ENCODE measurements at regions not wholly inside any gene's neighbourhood (a gene's known extent, or its start where the extent isn't known, plus 50 kb on each side); places are given as distances from the start of the nearest gene placed in this dataset.
"Not testable (repeated sequence)": the region's sequence is repeated elsewhere in the genome, so short reads cannot be mapped to it uniquely, and the experiment has no call there.

GRCh38 chr12:123061441-123062205 lies 81.1 kb downstream of the ARL6IP4 start:
- DNase-seq: no peak

- no peak for DNase-seq
These were observed 79.0 kb downstream of the ARL6IP4 start for GRCh38 chr12:123059500-123059899.

- DNase-seq: no peak
These were observed 78.5 kb downstream of the ARL6IP4 start for GRCh38 chr12:123058980-123059379.

- DNase-seq: no peak
These were observed 78.0 kb downstream of the ARL6IP4 start for GRCh38 chr12:123058481-123058880.

GRCh38 chr12:123057513-123058265 lies 77.2 kb downstream of the ARL6IP4 start:
- DNase-seq: no peak

- no peak for DNase-seq
These were observed 76.2 kb downstream of the ARL6IP4 start for GRCh38 chr12:123056709-123057108.

GRCh38 chr12:123056053-123056452 lies 75.6 kb downstream of the ARL6IP4 start:
- DNase-seq: no peak

GRCh38 chr12:123055281-123055766 lies 74.8 kb downstream of the ARL6IP4 start:
- peak; percentile 46 for DNase-seq

- DNase-seq: no peak
These were observed 73.9 kb downstream of the ARL6IP4 start for GRCh38 chr12:123054371-123054770.

GRCh38 chr12:123051556-123051955 lies 71.1 kb downstream of the ARL6IP4 start:
- no peak for DNase-seq

- no peak for DNase-seq
These were observed 70.4 kb downstream of the ARL6IP4 start for GRCh38 chr12:123050913-123051312.

- DNase-seq: peak; percentile 57
These were observed 69.9 kb downstream of the ARL6IP4 start for GRCh38 chr12:123050331-123050831.

GRCh38 chr12:123049398-123050240 lies 69.1 kb downstream of the ARL6IP4 start:
- DNase-seq: no peak

GRCh38 chr12:123047892-123048291 lies 67.4 kb downstream of the ARL6IP4 start:
- not testable (repeated sequence) for DNase-seq

GRCh38 chr12:123047289-123047688 lies 66.8 kb downstream of the ARL6IP4 start:
- no peak for DNase-seq

- DNase-seq: no peak
These were observed 66.0 kb downstream of the ARL6IP4 start for GRCh38 chr12:123046431-123046830.

GRCh38 chr12:123045678-123046077 lies 65.2 kb downstream of the ARL6IP4 start:
- DNase-seq: no peak

- DNase-seq: no peak
These were observed 63.9 kb downstream of the ARL6IP4 start for GRCh38 chr12:123044351-123044750.

- peak; percentile 81 for DNase-seq
These were observed 63.1 kb downstream of the ARL6IP4 start for GRCh38 chr12:123043536-123044001.

- no peak for DNase-seq
These were observed 62.4 kb downstream of the ARL6IP4 start for GRCh38 chr12:123042833-123043232.

GRCh38 chr12:123041811-123042655 lies 61.6 kb downstream of the ARL6IP4 start:
- peak; percentile 56 for DNase-seq

- no peak for DNase-seq
These were observed 60.6 kb downstream of the ARL6IP4 start for GRCh38 chr12:123041042-123041531.

Data from right hindlimb (tissue), 1 donor.